Heart left ventricle (tissue), 16 donors: ENCODE measurements at regions not wholly inside any gene's neighbourhood (a gene's known extent, or its start where the extent isn't known, plus 50 kb on each side); places are given as distances from the start of the nearest gene placed in this dataset.

Source experiments
- ATAC-seq, 4 donors: fragments of 200-7000 bp; cut with Tn5 transposase; one replicate each; pipeline ENCODE4 v1.9.1; 2020 to 2022; ENCODE audit warnings: moderate library complexity in 4 of 4, mild to moderate bottlenecking in 3 of 4, moderate number of reproducible peaks in 1 of 4
- DNase-seq, 5 donors: peaks; one replicate each; pipeline ENCODE4 v3.0.0-alpha.2; 2020
- H3K27ac ChIP-seq, 12 donors: fragments of 200-600 bp; sonication (generic) in 4 of 12; one replicate each; pipeline versions ENCODE4 v1.5.0 to v1.8.0; 2016 to 2022; ENCODE audit warnings: mild to moderate bottlenecking in 2 of 12
- H3K27me3 ChIP-seq, 9 donors: fragments of 200-600 bp; sonication (generic) in 2 of 9; one replicate each; pipeline versions ENCODE4 v1.5.1 to v1.8.0; 2016 to 2022; ENCODE audit warnings: mild to moderate bottlenecking in 3 of 9
- H3K36me3 ChIP-seq, 9 donors: fragments of 200-600 bp; sonication (generic) in 2 of 9; one replicate each; pipeline versions ENCODE4 v1.5.0 to v1.8.0; 2018 to 2022; ENCODE audit warnings: mild to moderate bottlenecking in 2 of 9
- H3K4me1 ChIP-seq, 12 donors: fragments of 200-600 bp; sonication (generic) in 4 of 12; one replicate each; pipeline versions ENCODE4 v1.5.0 to v1.8.0; 2016 to 2022; ENCODE audit warnings: mild to moderate bottlenecking in 3 of 12
- H3K4me3 ChIP-seq, 12 donors: fragments of 200-600 bp; sonication (generic) in 4 of 12; one replicate each; pipeline versions ENCODE4 v1.5.0 to v1.8.0; 2017 to 2022; ENCODE audit warnings: mild to moderate bottlenecking in 9 of 12, moderate library complexity in 4 of 12
- H3K9me3 ChIP-seq, 12 donors: fragments of 200-600 bp; sonication (generic) in 4 of 12; one replicate each; pipeline versions ENCODE4 v1.5.0 to v1.8.0; 2016 to 2022; ENCODE audit warnings: mild to moderate bottlenecking in 1 of 12
- CTCF ChIP-seq, 12 donors: fragments of 200-600 bp; sonication (generic) in 4 of 12; IDR thresholded peaks; one replicate each; pipeline versions ENCODE4 v1.5.0 to v1.8.0; 2018 to 2022; ENCODE audit warnings: antibody characterized with exemption in 12 of 12, mild to moderate bottlenecking in 5 of 12
- POLR2A ChIP-seq, 2 donors: fragments of 450-650 bp; IDR thresholded peaks; one replicate each; pipeline ENCODE4 v1.6.1; 2017; ENCODE audit warnings: antibody characterized with exemption in 2 of 2, mild to moderate bottlenecking in 2 of 2, moderate library complexity in 2 of 2
- WGBS, 4 donors: extraction: QIAGEN DNeasy Blood & Tissue Kit in 2 of 4; methylation state at CpG; one replicate each; pipeline versions ENCODE4 v1.1.5 to v1.1.7; 2013 to 2018; 5-methylcytosine and 5-hydroxymethylcytosine counted together
- intact Hi-C, 10 donors: fragments of 100-400 bp; cut with DNase I; formaldehyde crosslinking; loops; one replicate each; pipeline versions ENCODE4 v1.11.1 to v1.14.2; 2022
- donor health status: ischemic (EF 13 %, LVEDD 7.1; RV severe dilation, severe dysfunction).
- donor health status: healthy with polysubstance abuse.
- donor health status: DM: no; HTN: yes; CAD: no.
- donor health status: DM: no; HTN: no; CAD: no.
- donor health status: ischemic (EF 25% LVEDD 6.9; RV normal size, moderate dysfunction).
- donor health status: ischemic (EF 25% LVEDD 5.7; RV mildly dilated, moderate dysfunction).
- donor health status: healthy.
- donor health status: DM: yes; HTN: yes; CAD: no.
- donor health status: ischemic (EF 35%, LVEDD 5.7; RV mildly dilated, moderate dysfunction).
- donor health status: nonischemic (EF 11% LVEDD 7.7; RV severe dilation, severe dysfunction).
- donor health status: DM: yes; HTN: yes; CAD: no.
- donor health status: PGD.
- donor health status: ischemic (EF 29% LVEDD 5.4; RV normal size, mild dysfunction).
- donor health status: nonischemic (EF 23%, LVEDD 6.1; RV moderate dilation, normal function).

- intact Hi-C loops = loop anchor here in 7 of 10 donors (5.0 to 10.0 kb wide), 4 partner anchors 121 to 191 kb away; partner anchors contain the start of gene ATL2 (in 1 of the 7)
- peak overlapping the region in 1 of 12 donors; percentile 81 for H3K27ac ChIP-seq
- DNase-seq = peak in 3 of 5 donors; percentile 23 to 68 (median 48)
These were observed 96.9 kb downstream of the HNRNPLL start for GRCh38 chr2:38505779-38506178.

GRCh38 chr2:38504169-38504568 lies 98.6 kb downstream of the HNRNPLL start:
- TF ChIP-seq POLR2A (IDR thresholded peaks at IDR 0.05) = no peak
- no peak for TF ChIP-seq CTCF (IDR thresholded peaks at IDR 0.05)
- Histone ChIP-seq H3K9me3 (peaks cover 0 to 15% (median 7%) of the 10 kb centered on the region in 12 donors), H3K27me3 (no peaks in the 10 kb centered on the region), H3K4me3 (no peak overlapping the region), H3K36me3 (no peaks in the 10 kb centered on the region), H3K27ac (peak overlapping the region in 1 of 12 donors; percentile 34), H3K4me1 (peaks cover 0 to 31% (median 16%) of the 10 kb centered on the region in 12 donors)
- ATAC-seq = no peak
- DNase-seq = no peak
- intact Hi-C loops = loop anchor here in 5 of 10 donors (10.0 kb wide), 2 partner anchors 119 to 189 kb away; no protein-coding TSS in a partner anchor
- 86 to 100% (median 93%) methylated on average over 3 of the region's 3 CpGs for WGBS, 4 donors

More at GRCh38 chr2:38505779-38506178, 96.9 kb downstream of the HNRNPLL start:
- no peak overlapping the region for H3K4me3 ChIP-seq
- H3K27me3 ChIP-seq = no peaks in the 10 kb centered on the region
- H3K36me3 ChIP-seq = no peaks in the 10 kb centered on the region
- 53 to 69% (median 65%) methylated on average over 3 of the region's 3 CpGs for WGBS, 4 donors
- peaks cover 0 to 23% (median 8%) of the 10 kb centered on the region in 12 donors for H3K4me1 ChIP-seq
- H3K9me3 ChIP-seq = peaks cover 0 to 15% (median 7%) of the 10 kb centered on the region in 12 donors
- ATAC-seq = peak in 3 of 4 donors; percentile 58 to 90 (median 85)
- TF ChIP-seq CTCF (IDR thresholded peaks at IDR 0.05) = no peak
- no peak for TF ChIP-seq POLR2A (IDR thresholded peaks at IDR 0.05)

- no peak overlapping the region for H3K27ac ChIP-seq
- WGBS, 4 donors = 84 to 93% (median 89%) methylated on average over 1 of the region's 1 CpG
- peaks cover 0 to 15% (median 7%) of the 10 kb centered on the region in 12 donors for H3K9me3 ChIP-seq
- H3K36me3 ChIP-seq = no peaks in the 10 kb centered on the region
- TF ChIP-seq POLR2A (IDR thresholded peaks at IDR 0.05) = no peak
- no peak for TF ChIP-seq CTCF (IDR thresholded peaks at IDR 0.05)
- intact Hi-C loops = loop anchor here in 5 of 10 donors (10.0 kb wide), 2 partner anchors 117 to 187 kb away; no protein-coding TSS in a partner anchor
- DNase-seq (no peak), ATAC-seq (no peak)
- H3K27me3 ChIP-seq = no peaks in the 10 kb centered on the region
- H3K4me1 ChIP-seq = peaks cover 0 to 34% (median 7%) of the 10 kb centered on the region in 12 donors
- no peak overlapping the region for H3K4me3 ChIP-seq
These were observed 100.6 kb downstream of the HNRNPLL start for GRCh38 chr2:38502107-38502506.

GRCh38 chr2:38500283-38500634 lies 102.5 kb downstream of the HNRNPLL start:
- Histone ChIP-seq H3K4me1 (peaks cover 0 to 40% (median 10%) of the 10 kb centered on the region in 12 donors), H3K36me3 (no peaks in the 10 kb centered on the region), H3K4me3 (no peak overlapping the region), H3K27me3 (no peaks in the 10 kb centered on the region), H3K9me3 (peaks cover 0 to 15% (median 7%) of the 10 kb centered on the region in 12 donors), H3K27ac (peak overlapping the region in 2 of 12 donors; percentile 4 to 73)
- DNase-seq = no peak
- ATAC-seq = no peak
- TF ChIP-seq POLR2A (IDR thresholded peaks at IDR 0.05) = no peak
- TF ChIP-seq CTCF (IDR thresholded peaks at IDR 0.05) = no peak
- intact Hi-C loops = loop anchor here in 5 of 10 donors (10.0 kb wide), 2 partner anchors 115 to 185 kb away; no protein-coding TSS in a partner anchor
- WGBS, 4 donors = 78 to 85% (median 81%) methylated on average over 12 of the region's 12 CpGs
